Occipital lobe (tissue), 1 donor: ENCODE measurements at regions not wholly inside any gene's neighbourhood (a gene's known extent, or its start where the extent isn't known, plus 50 kb on each side); places are given as distances from the start of the nearest gene placed in this dataset.

Experiments
- DNase-seq: peaks from one replicate; lab custom pipeline; 2025; lab: John Stamatoyannopoulos, UW

DNA sequence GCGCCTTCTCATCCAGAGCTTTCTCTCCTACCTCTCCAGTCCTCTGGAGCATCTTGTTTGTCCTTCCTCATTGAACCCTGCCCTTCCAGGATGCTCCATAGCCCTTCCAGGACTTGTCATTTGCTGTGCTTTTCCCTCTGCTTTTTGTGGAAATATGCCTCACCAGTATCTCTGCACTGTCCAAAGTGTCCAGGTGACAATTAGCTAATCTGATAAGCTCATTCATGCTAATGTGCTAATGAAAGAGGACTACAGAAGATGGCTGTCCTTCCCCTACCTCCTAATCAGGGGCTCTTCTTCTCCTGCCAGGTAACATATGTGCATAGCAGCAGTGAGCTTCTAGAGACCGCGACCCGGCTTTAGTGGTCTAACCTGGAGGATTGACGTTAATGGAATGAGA lies 58.4 kb upstream of the OTX2 start:
- no peak for DNase-seq

DNA sequence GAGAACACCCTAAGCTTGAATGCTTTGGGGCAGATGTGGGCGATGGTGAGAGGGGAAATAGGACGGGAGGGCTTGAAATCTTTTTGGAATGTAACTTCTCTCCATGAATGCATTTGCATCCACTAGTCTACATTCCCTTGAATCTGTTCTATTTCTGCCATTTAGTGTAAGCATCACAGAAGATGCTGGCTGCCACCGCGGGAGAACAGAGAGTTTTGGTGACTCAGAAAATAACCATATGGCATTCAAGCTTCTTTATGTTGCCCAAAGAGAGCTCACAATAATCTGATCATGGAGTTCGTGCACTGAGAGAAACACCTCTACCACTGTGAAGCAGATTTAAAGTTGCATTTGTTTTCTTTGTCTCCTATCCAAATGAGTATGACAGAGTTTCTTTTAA lies 52.6 kb upstream of the OTX2 start:
- peak; percentile 13 for DNase-seq

DNA sequence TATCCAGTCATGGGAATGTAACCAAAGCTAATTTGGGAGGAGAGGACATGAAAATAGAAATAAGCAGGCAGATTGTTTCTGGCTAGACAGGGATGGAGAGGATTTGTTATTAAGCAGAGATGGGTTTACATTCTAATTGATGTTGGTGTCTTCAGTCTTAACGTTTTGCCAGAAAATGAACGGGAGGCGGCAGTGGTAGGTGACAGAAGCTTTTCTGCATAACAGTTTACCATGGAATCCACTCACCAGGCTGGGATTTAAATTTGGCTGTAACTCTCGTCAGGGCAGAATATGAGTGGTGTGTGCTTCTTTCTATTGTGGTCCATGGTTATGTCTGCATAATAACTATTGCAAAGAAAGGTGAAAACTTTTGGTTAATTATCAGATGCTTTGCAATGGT lies 50.2 kb upstream of the OTX2 start:
- no peak for DNase-seq
